OCI-LY7 (cell line): ENCODE measurements at regions not wholly inside any gene's neighbourhood (a gene's known extent, or its start where the extent isn't known, plus 50 kb on each side); places are given as distances from the start of the nearest gene placed in this dataset.

Source experiments
- CTCF ChIP-seq: fragments of 200-600 bp; sonication (generic); conservative IDR thresholded peaks from 2 replicates; pipeline ENCODE4 v1.5.1; 2014; ENCODE audit warnings: mild to moderate bottlenecking, antibody characterized with exemption, low read length, moderate library complexity, mixed read lengths
- EZH2phosphoT487 ChIP-seq: fragments of 200-600 bp; sonication (generic); IDR thresholded peaks from 2 replicates; pipeline ENCODE4 v1.6.1; 2018; ENCODE audit warnings: low read depth, borderline replicate concordance, mild to moderate bottlenecking, mixed run types, antibody characterized with exemption, low read length, moderate library complexity, mixed read lengths

DNA sequence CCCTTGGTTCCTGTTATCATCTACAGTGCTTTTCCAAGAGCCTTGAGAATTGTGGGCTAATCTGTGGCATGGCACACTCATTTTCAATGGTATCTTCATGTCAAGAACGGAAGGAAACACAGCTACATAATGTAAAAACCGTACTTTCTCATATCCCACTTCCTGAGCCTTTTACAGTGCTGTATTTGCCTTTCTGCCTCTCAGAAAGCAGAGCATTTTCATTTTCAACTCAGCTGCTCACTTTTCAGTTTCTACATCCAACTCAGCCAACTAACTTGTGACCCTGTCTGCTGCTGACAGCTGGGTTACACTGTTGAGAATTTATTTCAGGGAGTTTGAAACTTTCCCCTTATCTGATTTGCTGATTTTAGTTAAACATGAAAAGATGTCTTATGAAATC is 875.8 kb upstream of the KCND2 start:
- TF ChIP-seq CTCF (no peak), EZH2phosphoT487 (no peak)
